GM06990 (cell line): ENCODE measurements at regions not wholly inside any gene's neighbourhood (a gene's known extent, or its start where the extent isn't known, plus 50 kb on each side); places are given as distances from the start of the nearest gene placed in this dataset.

Source experiments
- DNase-seq: peaks from one replicate; pipeline ENCODE4 v3.0.0-alpha.2; 2011; ENCODE audit not compliant: insufficient read length; ENCODE audit errors: extremely low read depth
- H3K27me3 ChIP-seq: replicated peaks from 2 replicates; pipeline ENCODE4 v1.6.0; 2011; ENCODE audit warnings: low read length; ENCODE audit not compliant: control insufficient read depth, insufficient read depth
- H3K36me3 ChIP-seq: 2 replicates; pipeline ENCODE4 v1.5.1; 2011; ENCODE audit warnings: low read length; ENCODE audit not compliant: control insufficient read depth, insufficient read depth
- H3K4me3 ChIP-seq: replicated peaks from 2 replicates; pipeline ENCODE4 v1.5.1; 2011; ENCODE audit warnings: low read depth, mild to moderate bottlenecking, control low read depth, low read length
- CTCF ChIP-seq: IDR thresholded peaks from 2 replicates; pipeline ENCODE4 v1.5.1; 2011; ENCODE audit warnings: low read length, control low read depth, mild to moderate bottlenecking, inconsistent platforms; ENCODE audit not compliant: insufficient read depth, poor library complexity, severe bottlenecking

- H3K27me3 ChIP-seq = 0 out of 2 replicates have a peak, but pooled peaks cover 2% of the 10 kb centered on the region
- no peak overlapping the region for H3K4me3 ChIP-seq
- no peak for DNase-seq
- no peaks in the 10 kb centered on the region; the same call in 1 of the 2 replicates for H3K36me3 ChIP-seq
- no peak for TF ChIP-seq CTCF
Measured at GRCh38 chr10:44201656-44202055, 183.2 kb downstream of the CXCL12 start.

GRCh38 chr10:44201011-44201410 lies 183.9 kb downstream of the CXCL12 start:
- no peaks in the 10 kb centered on the region; the same call in 1 of the 2 replicates for H3K36me3 ChIP-seq
- no peak overlapping the region for H3K4me3 ChIP-seq
- no peak for DNase-seq
- TF ChIP-seq CTCF = no peak
- peaks cover 2% of the 10 kb centered on the region; the same call in 1 of the 2 replicates for H3K27me3 ChIP-seq

GRCh38 chr10:44199991-44200655 lies 184.8 kb downstream of the CXCL12 start:
- H3K4me3 ChIP-seq = no peak overlapping the region
- no peaks in the 10 kb centered on the region; the same call in 1 of the 2 replicates for H3K27me3 ChIP-seq
- no peak for DNase-seq
- H3K36me3 ChIP-seq = no peaks in the 10 kb centered on the region; the same call in 1 of the 2 replicates
- TF ChIP-seq CTCF = no peak

- no peaks in the 10 kb centered on the region; the same call in 1 of the 2 replicates for H3K36me3 ChIP-seq
- no peaks in the 10 kb centered on the region; the same call in 1 of the 2 replicates for H3K27me3 ChIP-seq
- no peak overlapping the region for H3K4me3 ChIP-seq
- DNase-seq = no peak
- no peak for TF ChIP-seq CTCF
Measured at GRCh38 chr10:44199267-44199666, 185.6 kb downstream of the CXCL12 start.

- no peaks in the 10 kb centered on the region; the same call in 1 of the 2 replicates for H3K36me3 ChIP-seq
- no peak for DNase-seq
- H3K4me3 ChIP-seq = no peak overlapping the region
- H3K27me3 ChIP-seq = no peaks in the 10 kb centered on the region; the same call in 1 of the 2 replicates
- TF ChIP-seq CTCF = no peak
Measured at GRCh38 chr10:44198780-44199097, 186.2 kb downstream of the CXCL12 start.
